ENCODE measurements at regions not wholly inside any gene's neighbourhood (a gene's known extent, or its start where the extent isn't known, plus 50 kb on each side); places are given as distances from the start of the nearest gene placed in this dataset.

GRCh38 chr20:17857639-17858449, 110.8 kb downstream of the SNX5 start:
- no peak overlapping the region for H3K18ac ChIP-seq (ENCODE audit: insufficient read length, low read depth, low read length)
- H3K79me2 ChIP-seq (ENCODE audit: insufficient read depth, low read length): no peaks in the 10 kb centered on the region

More at GRCh38 chr20:17857639-17858449, 110.8 kb downstream of the SNX5 start:
- Histone ChIP-seq H3K4me2 (ENCODE audit: insufficient read depth, insufficient read length, low read length) (no peak overlapping the region), H3K56ac (ENCODE audit: insufficient read length, low read depth, low read length) (no peak overlapping the region), H3T11ph (ENCODE audit: low read length) (no peak overlapping the region), H3K23ac (ENCODE audit: insufficient read length, low read depth, low read length) (no peak overlapping the region), H3K4ac (ENCODE audit: low read depth, low read length) (no peak overlapping the region), H2BK15ac (ENCODE audit: low read depth, low read length) (no peak overlapping the region), H2AFZ (ENCODE audit: low read length) (no peak overlapping the region), H2BK12ac (ENCODE audit: insufficient read length, low read depth, low read length) (no peak overlapping the region), H4K91ac (ENCODE audit: insufficient read length, low read depth, low read length) (no peak overlapping the region), H4K20me1 (ENCODE audit: control insufficient read depth, insufficient read depth, insufficient read length) (no peaks in the 10 kb centered on the region), H4K5ac (ENCODE audit: insufficient read length, low read depth, low read length) (no peak overlapping the region), H3K4me1 (ENCODE audit: insufficient read depth, low read length) (peaks cover 12% of the 10 kb centered on the region; the same call in 1 of the 2 replicates), H3K23me2 (ENCODE audit: insufficient read length, low read depth, low read length, poor library complexity, severe bottlenecking) (no peaks in the 10 kb centered on the region), H2BK120ac (ENCODE audit: low read depth, low read length, poor library complexity, severe bottlenecking) (no peak overlapping the region), H3K27ac (ENCODE audit: insufficient read length, low read depth, low read length) (no peak overlapping the region), H2BK20ac (ENCODE audit: low read depth, low read length, poor library complexity, severe bottlenecking) (no peak overlapping the region), H4K8ac (replicated peaks; ENCODE audit: insufficient read length, low read depth, low read length) (no peak overlapping the region), H3K27me3 (ENCODE audit: insufficient read depth, low read length) (no peaks in the 10 kb centered on the region), H3K14ac (ENCODE audit: insufficient read depth, low read length) (no peak overlapping the region), H2AK5ac (ENCODE audit: insufficient read length, low read length) (no peak overlapping the region), H2BK5ac (ENCODE audit: insufficient read length, low read length) (no peak overlapping the region), H3K9me3 (ENCODE audit: control insufficient read depth, low read depth, low read length) (no peaks in the 10 kb centered on the region), H3K79me1 (ENCODE audit: insufficient read depth, low read depth, low read length, poor library complexity, severe bottlenecking) (no peaks in the 10 kb centered on the region), H3K9ac (ENCODE audit: extremely low read depth, insufficient read length, low read length) (no peak overlapping the region)
- DNase-seq: no peak
- Mint-ChIP-seq H3K4me1 (peaks cover 31% of the 10 kb centered on the region in 2 experiments), H3K4me3 (no peak overlapping the region), H3K27me3 (ENCODE audit: low read depth) (peaks cover 5% of the 10 kb centered on the region), H3K27ac (no peak overlapping the region), H3K36me3 (ENCODE audit: insufficient read depth in 1 of 3, low read depth in 3 of 3) (no peaks in the 10 kb centered on the region), H3K9me3 (0 out of 5 replicates have a peak, but pooled peaks cover 0 to 2% of the 10 kb centered on the region in 2 experiments)
- TF ChIP-seq CTCF (conservative IDR thresholded peaks at IDR 0.05): no peak
- no CpG with 5 or more reads among the region's 4 CpGs for WGBS (ENCODE audit: extremely low coverage, insufficient read length, low lambda C conversion rate)

All from H9 (cell line).